GM12878 (cell line): ENCODE measurements at regions not wholly inside any gene's neighbourhood (a gene's known extent, or its start where the extent isn't known, plus 50 kb on each side); places are given as distances from the start of the nearest gene placed in this dataset.

Experiments used
- POLR2AphosphoS5 ChIP-seq: IDR thresholded peaks from 2 replicates; pipeline ENCODE4 v1.6.1; 2011; ENCODE audit warnings: mild to moderate bottlenecking, low read length, inconsistent platforms
- TAF1 ChIP-seq: IDR thresholded peaks from 2 replicates; pipeline ENCODE4 v1.6.1; 2011; ENCODE audit warnings: mild to moderate bottlenecking, low read depth, low read length, borderline replicate concordance

- TF ChIP-seq TAF1 (no peak), POLR2AphosphoS5 (no peak)
These were observed 418.6 kb downstream of the TSN start for GRCh38 chr2:122174061-122174460.
